HL-60 (cell line): ENCODE measurements at regions not wholly inside any gene's neighbourhood (a gene's known extent, or its start where the extent isn't known, plus 50 kb on each side); places are given as distances from the start of the nearest gene placed in this dataset.

ENCODE experiments used
- DNase-seq, 2 experiments: peaks; one replicate each; pipeline ENCODE4 v3.0.0-alpha.2; 2010 to 2020; ENCODE audit warnings: low read depth in 1 of 2, low spot score in 1 of 2
- H3K27ac ChIP-seq: fragments of 250-450 bp; sonication (Bioruptor Pico); replicated peaks from 2 replicates; pipeline ENCODE4 v1.5.1; 2020; ENCODE audit warnings: mild to moderate bottlenecking, moderate library complexity
- H3K27me3 ChIP-seq: fragments of 250-450 bp; sonication (Bioruptor Pico); 2 replicates; pipeline ENCODE4 v1.5.1; 2021; ENCODE audit warnings: mild to moderate bottlenecking, moderate library complexity; ENCODE audit not compliant: insufficient read depth, poor library complexity, severe bottlenecking
- H3K4me3 ChIP-seq: replicated peaks from 2 replicates; pipeline ENCODE4 v1.5.1; 2011; ENCODE audit warnings: mild to moderate bottlenecking, control low read depth, low read length; ENCODE audit not compliant: insufficient read depth
- CTCF ChIP-seq: IDR thresholded peaks from one replicate; pipeline ENCODE4 v1.5.1; 2011; ENCODE audit warnings: low read length, control low read depth, inconsistent platforms; ENCODE audit not compliant: insufficient read depth
- GABPA ChIP-seq: IDR thresholded peaks from 2 replicates; pipeline ENCODE4 v1.6.1; 2012; ENCODE audit warnings: low read depth
- POLR2AphosphoS5 ChIP-seq: IDR thresholded peaks from 2 replicates; pipeline ENCODE4 v1.6.1; 2012; ENCODE audit warnings: low read depth
- REST ChIP-seq: IDR thresholded peaks from 2 replicates; pipeline ENCODE4 v1.6.1; 2012; ENCODE audit warnings: low read depth; ENCODE audit not compliant: insufficient replicate concordance
- SPI1 ChIP-seq: IDR thresholded peaks from 2 replicates; pipeline ENCODE4 v1.6.1; 2012; ENCODE audit warnings: low read depth, mild to moderate bottlenecking, borderline replicate concordance

GRCh38 chr6:138688580-138688979, 85.0 kb upstream of the CCDC28A start:
- Histone ChIP-seq H3K27ac (no peak overlapping the region), H3K4me3 (no peak overlapping the region), H3K27me3 (no peaks in the 10 kb centered on the region)
- TF ChIP-seq SPI1 = no peak
- TF ChIP-seq CTCF = no peak
- TF ChIP-seq GABPA = no peak
- TF ChIP-seq POLR2AphosphoS5 = no peak
- no peak for TF ChIP-seq REST
- no peak for DNase-seq

GRCh38 chr6:138689849-138690248, 83.7 kb upstream of the CCDC28A start:
- Histone ChIP-seq H3K27ac (no peak overlapping the region), H3K27me3 (no peaks in the 10 kb centered on the region), H3K4me3 (no peak overlapping the region)
- no peak for DNase-seq
- TF ChIP-seq SPI1 (no peak), GABPA (no peak), REST (no peak), CTCF (no peak), POLR2AphosphoS5 (no peak)

- TF ChIP-seq GABPA (no peak), SPI1 (no peak), CTCF (no peak), REST (no peak), POLR2AphosphoS5 (no peak)
- H3K27ac ChIP-seq = no peak overlapping the region
- H3K4me3 ChIP-seq = no peak overlapping the region
- DNase-seq = no peak
- no peaks in the 10 kb centered on the region for H3K27me3 ChIP-seq
Observed at GRCh38 chr6:138690975-138691594, 82.5 kb upstream of the CCDC28A start.
